Neutrophil (primary cell): ENCODE measurements at regions not wholly inside any gene's neighbourhood (a gene's known extent, or its start where the extent isn't known, plus 50 kb on each side); places are given as distances from the start of the nearest gene placed in this dataset.

Experiments used
- H3K27ac ChIP-seq: fragments of 200-600 bp; sonication (generic); 2 replicates; pipeline ENCODE4 v1.5.1; 2016; ENCODE audit warnings: mild to moderate bottlenecking, moderate library complexity
- H3K27me3 ChIP-seq: fragments of 200-600 bp; sonication (generic); 2 replicates; pipeline ENCODE4 v1.6.0; 2016; ENCODE audit warnings: mild to moderate bottlenecking
- H3K36me3 ChIP-seq: fragments of 200-600 bp; sonication (generic); 2 replicates; pipeline ENCODE4 v1.5.1; 2017
- H3K4me1 ChIP-seq, 2 experiments: fragments of 200-600 bp in 1 of 2; sonication (generic) in 1 of 2; 1 replicate in 1 of 2; 2 replicates in 1 of 2; pipeline versions ENCODE4 v1.5.1 to v1.6.1; 2013 to 2016; ENCODE audit warnings: low read depth in 1 of 2, low read length in 1 of 2, mild to moderate bottlenecking in 1 of 2, moderate library complexity in 1 of 2; ENCODE audit not compliant: control insufficient read depth in 1 of 2, insufficient read depth in 1 of 2
- H3K4me3 ChIP-seq, 2 experiments: fragments of 200-600 bp in 1 of 2; sonication (generic) in 1 of 2; 1 replicate in 1 of 2; 2 replicates in 1 of 2; pipeline ENCODE4 v1.5.1; 2013 to 2016; ENCODE audit warnings: low read depth in 1 of 2, low read length in 1 of 2, mild to moderate bottlenecking in 1 of 2, moderate library complexity in 1 of 2
- H3K9me3 ChIP-seq: fragments of 200-600 bp; sonication (generic); 2 replicates; pipeline ENCODE4 v1.5.1; 2016
- TF ChIP-seq, protein P1 (sequence below): fragments of 200-600 bp; sonication (generic); IDR thresholded peaks from 2 replicates; pipeline ENCODE4 v1.5.1; 2016; ENCODE audit warnings: antibody characterized with exemption

DNA sequence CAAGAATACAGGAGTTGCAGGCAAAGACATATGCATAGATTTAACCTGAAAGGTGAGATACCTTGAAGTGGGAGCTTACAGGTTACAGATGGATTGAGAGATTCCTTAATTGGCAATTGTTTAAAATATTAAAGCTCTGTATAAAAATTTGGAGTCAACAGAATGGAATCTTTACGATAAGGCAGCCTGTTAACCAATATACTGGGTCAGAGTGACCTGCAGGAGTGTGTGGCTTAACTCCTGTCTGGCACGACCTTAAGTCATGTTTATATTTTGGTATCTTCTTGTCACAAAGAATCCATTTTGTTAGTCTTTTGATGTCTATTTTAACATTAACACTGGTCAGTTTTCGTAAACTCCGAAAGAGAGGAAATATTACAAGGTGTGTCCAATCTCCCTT, 1058.2 kb upstream of the CRIM1 start:
- Histone ChIP-seq H3K4me1 (no peaks in the 10 kb centered on the region), H3K36me3 (no peaks in the 10 kb centered on the region), H3K4me3 (no peak overlapping the region), H3K27me3 (no peaks in the 10 kb centered on the region), H3K9me3 (no peaks in the 10 kb centered on the region), H3K27ac (no peak overlapping the region)
- TF ChIP-seq, protein P1, sequence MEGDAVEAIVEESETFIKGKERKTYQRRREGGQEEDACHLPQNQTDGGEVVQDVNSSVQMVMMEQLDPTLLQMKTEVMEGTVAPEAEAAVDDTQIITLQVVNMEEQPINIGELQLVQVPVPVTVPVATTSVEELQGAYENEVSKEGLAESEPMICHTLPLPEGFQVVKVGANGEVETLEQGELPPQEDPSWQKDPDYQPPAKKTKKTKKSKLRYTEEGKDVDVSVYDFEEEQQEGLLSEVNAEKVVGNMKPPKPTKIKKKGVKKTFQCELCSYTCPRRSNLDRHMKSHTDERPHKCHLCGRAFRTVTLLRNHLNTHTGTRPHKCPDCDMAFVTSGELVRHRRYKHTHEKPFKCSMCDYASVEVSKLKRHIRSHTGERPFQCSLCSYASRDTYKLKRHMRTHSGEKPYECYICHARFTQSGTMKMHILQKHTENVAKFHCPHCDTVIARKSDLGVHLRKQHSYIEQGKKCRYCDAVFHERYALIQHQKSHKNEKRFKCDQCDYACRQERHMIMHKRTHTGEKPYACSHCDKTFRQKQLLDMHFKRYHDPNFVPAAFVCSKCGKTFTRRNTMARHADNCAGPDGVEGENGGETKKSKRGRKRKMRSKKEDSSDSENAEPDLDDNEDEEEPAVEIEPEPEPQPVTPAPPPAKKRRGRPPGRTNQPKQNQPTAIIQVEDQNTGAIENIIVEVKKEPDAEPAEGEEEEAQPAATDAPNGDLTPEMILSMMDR = no peak

DNA sequence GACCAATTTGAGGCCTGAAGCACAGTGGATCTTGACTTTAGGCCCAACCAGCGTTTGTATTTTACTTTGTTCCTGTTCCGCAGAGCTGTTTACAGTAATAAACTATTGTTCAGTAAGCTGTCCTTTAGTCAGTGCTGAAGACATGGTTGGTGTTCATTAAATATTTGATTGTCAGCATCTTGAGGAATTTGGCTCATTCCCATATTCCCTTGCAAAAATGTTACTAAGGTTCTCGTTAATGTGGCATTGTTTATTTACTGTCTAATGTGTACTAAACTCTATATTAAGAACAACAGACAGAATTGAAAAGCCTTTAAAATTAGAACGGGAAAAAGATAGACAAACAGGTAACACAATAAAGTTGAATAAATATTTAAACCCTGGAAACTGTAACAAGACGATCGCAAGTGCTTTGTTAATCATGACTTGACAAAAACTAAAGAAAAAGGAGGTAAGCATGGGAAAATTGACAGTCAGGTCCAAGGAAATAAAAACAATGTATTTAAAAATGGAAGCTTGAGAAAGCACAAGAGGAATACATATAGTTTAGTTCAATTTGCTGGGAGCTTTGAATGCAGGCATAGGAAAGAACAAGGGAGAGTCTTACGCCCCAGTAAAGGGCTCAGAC, 1060.8 kb upstream of the CRIM1 start:
- H3K27me3 ChIP-seq = no peaks in the 10 kb centered on the region
- H3K4me1 ChIP-seq = no peaks in the 10 kb centered on the region
- no peak overlapping the region for H3K27ac ChIP-seq
- no peaks in the 10 kb centered on the region for H3K9me3 ChIP-seq
- no peaks in the 10 kb centered on the region for H3K36me3 ChIP-seq
- TF ChIP-seq, protein P1 = no peak
- no peak overlapping the region for H3K4me3 ChIP-seq

DNA sequence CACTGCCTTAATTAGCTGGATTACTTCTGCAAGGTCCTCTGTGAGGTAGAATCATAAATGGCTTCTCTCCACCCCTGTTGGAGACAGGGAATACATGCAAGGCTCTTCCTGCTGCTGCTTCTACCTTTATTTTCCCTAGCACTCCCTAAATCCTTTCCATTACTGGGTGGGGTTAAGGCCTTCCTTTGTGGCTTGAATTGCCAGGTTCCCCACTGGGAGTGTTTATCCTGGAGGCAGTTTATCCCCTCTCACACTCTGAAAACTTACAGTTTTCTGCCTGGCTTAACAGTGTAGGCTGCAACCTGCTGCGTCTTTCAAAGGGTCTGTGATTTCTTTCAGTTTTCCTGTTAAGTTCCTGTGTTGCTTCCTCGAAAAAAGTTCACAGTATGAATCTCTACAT, 1062.3 kb upstream of the CRIM1 start:
- no peak overlapping the region for H3K27ac ChIP-seq
- no peaks in the 10 kb centered on the region for H3K36me3 ChIP-seq
- TF ChIP-seq, protein P1 = no peak
- no peaks in the 10 kb centered on the region for H3K9me3 ChIP-seq
- H3K4me3 ChIP-seq = no peak overlapping the region
- no peaks in the 10 kb centered on the region for H3K27me3 ChIP-seq
- H3K4me1 ChIP-seq = no peaks in the 10 kb centered on the region

DNA sequence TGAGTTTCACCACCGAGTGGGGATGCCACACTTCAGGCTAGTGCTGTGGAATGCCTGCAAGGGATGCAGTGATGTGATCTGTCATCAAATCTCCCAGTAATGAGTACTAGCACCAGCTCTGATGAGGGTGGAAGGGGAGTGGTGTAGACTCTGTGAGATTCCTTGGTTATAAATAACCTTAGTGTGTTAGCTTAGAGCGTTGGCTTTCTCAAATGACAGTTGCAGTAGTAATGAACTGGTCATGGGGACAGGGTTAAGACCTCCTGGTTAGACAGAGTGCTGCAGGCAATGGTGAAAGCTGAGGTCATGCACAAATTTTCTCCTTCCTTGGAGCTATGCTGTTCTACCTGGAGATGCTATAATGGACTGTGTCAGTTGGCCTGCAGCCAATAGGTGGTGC, 1063.4 kb upstream of the CRIM1 start:
- H3K36me3 ChIP-seq = no peaks in the 10 kb centered on the region
- no peak overlapping the region for H3K4me3 ChIP-seq
- no peaks in the 10 kb centered on the region for H3K4me1 ChIP-seq
- H3K9me3 ChIP-seq = no peaks in the 10 kb centered on the region
- no peak overlapping the region for H3K27ac ChIP-seq
- TF ChIP-seq, protein P1 = no peak
- H3K27me3 ChIP-seq = no peaks in the 10 kb centered on the region

DNA sequence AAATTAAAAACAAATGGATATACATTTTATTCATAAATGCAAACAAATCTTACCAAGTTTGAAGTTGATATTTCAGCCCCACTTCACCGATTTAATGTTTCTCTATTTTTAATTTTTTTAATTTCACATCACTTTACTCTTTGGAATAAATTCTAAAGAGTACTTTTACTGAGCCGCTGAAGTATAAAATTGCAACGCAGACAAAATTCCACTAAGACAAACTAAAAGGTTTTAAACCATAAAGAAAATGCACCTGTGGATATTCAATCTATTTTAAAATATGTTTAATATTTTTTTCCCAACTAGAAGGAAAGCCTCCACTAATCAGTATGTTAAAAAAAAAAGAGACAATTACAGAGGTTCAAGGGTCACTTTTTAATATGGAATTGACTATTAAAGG, 1073.9 kb upstream of the CRIM1 start:
- Histone ChIP-seq H3K4me1 (no peaks in the 10 kb centered on the region), H3K27ac (no peak overlapping the region), H3K27me3 (no peaks in the 10 kb centered on the region), H3K36me3 (no peaks in the 10 kb centered on the region), H3K4me3 (no peak overlapping the region), H3K9me3 (no peaks in the 10 kb centered on the region)
- TF ChIP-seq, protein P1 = no peak

DNA sequence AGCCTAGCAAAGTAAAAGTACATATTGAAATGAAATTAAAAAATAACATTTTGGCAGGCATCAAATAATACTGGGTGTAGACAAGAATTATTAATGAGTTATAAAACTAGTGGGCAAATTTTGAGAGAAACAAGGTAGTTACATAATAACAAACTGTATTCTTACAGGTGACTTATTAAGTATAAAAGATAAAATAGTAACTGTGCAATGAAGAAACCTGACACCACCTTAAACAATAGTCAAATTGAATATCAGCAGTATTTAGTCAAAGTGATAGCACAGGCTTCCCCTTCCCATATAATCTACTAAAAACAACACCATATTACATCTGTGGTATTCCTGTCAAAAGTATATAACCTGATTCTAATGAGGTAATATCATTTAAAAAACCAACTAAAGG, 1099.8 kb upstream of the CRIM1 start:
- Histone ChIP-seq H3K27me3 (no peaks in the 10 kb centered on the region), H3K4me1 (no peaks in the 10 kb centered on the region), H3K36me3 (no peaks in the 10 kb centered on the region), H3K27ac (no peak overlapping the region), H3K9me3 (no peaks in the 10 kb centered on the region), H3K4me3 (no peak overlapping the region)
- TF ChIP-seq, protein P1 = no peak
